ENCODE measurements at regions not wholly inside any gene's neighbourhood (a gene's known extent, or its start where the extent isn't known, plus 50 kb on each side); places are given as distances from the start of the nearest gene placed in this dataset.

DNA sequence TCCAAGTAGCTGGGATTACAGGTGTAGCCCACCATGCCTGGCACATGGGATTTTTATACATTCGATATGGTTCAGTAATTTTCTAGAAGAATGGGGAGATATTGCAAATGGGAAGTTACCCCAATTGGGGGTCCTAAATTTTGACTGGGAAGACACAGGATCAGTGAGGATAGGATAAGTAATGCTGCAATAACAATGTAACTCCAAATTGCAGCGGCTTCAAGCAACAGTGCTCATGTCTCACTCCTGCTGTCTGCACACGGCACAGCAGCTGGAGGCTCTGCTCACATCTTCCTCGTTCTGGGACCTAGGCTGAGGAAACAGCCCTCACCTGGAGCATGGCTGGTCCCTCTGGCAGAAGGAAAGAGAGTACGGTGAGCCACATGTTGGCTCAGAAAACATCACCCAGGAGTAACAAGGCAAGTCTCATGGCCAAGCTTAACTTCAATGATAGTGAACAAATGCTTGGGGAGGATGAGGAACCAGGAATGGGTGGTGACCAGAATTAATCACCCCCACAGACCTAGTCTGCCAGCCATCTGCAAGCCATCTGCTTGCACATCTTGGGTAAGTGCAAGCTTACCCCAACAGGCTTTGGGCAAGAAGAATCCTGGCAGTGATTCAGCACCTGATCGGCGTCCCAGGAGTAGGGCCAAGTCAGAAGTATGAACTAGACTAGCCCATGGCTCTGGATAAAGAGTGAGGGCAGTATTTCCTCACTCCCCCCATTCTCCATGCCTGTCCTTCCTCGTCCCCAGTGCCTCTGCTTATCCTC is 229.2 kb downstream of the COPRS start:
- no peaks in the 10 kb centered on the region for H3F3A ChIP-seq (ENCODE audit: low read depth)
- H3K4me2 ChIP-seq (ENCODE audit: low read depth, low read length, poor library complexity, severe bottlenecking) = no peak overlapping the region

DNA sequence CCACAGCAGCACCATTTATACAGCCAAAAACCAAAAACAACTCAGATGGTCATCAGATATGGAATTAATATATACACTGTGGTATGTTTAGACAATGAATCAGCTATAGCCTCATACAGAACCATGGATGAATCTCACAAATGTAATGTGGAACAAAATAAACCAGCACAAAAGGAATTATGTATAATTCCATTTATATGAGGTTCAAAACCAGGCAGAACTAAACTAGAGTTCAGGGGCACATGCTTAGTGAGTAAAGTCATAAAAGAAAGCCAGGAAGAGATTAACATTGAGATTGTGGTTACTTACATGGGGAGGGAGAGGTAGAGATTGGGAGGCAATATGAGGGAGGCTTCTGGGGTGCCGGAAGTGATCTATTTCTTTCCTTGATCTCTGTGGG is 231.1 kb downstream of the COPRS start:
- Histone ChIP-seq H4K20me1 (ENCODE audit: insufficient read depth, low read length, poor library complexity, severe bottlenecking) (no peaks in the 10 kb centered on the region), H3K9me3 (ENCODE audit: insufficient read depth, low read depth, low read length) (no peaks in the 10 kb centered on the region), H3K9me2 (replicated peaks; ENCODE audit: low read depth, low read length) (no peaks in the 10 kb centered on the region), H3K4me3 (ENCODE audit: low read length, poor library complexity, severe bottlenecking) (no peak overlapping the region), H3K27me3 (ENCODE audit: insufficient read depth, low read length, poor library complexity, severe bottlenecking) (no peaks in the 10 kb centered on the region), H3K9ac (ENCODE audit: low read depth, low read length, poor library complexity, severe bottlenecking) (no peak overlapping the region), H2AFZ (ENCODE audit: low read length) (no peak overlapping the region), H3K4me1 (ENCODE audit: insufficient read depth, low read length, poor library complexity, severe bottlenecking) (peaks cover 9% of the 10 kb centered on the region), H3K36me3 (ENCODE audit: insufficient read depth, low read length) (no peaks in the 10 kb centered on the region), H3F3A (ENCODE audit: low read depth) (no peaks in the 10 kb centered on the region), H3K79me2 (ENCODE audit: insufficient read depth, low read length) (no peaks in the 10 kb centered on the region), H3K4me2 (ENCODE audit: low read depth, low read length, poor library complexity, severe bottlenecking) (no peak overlapping the region)
- TF ChIP-seq EZH2phosphoT487 (IDR thresholded peaks at IDR 0.05; ENCODE audit: borderline replicate concordance) = no peak
- no peak for TF ChIP-seq CTCF (conservative IDR thresholded peaks at IDR 0.05; ENCODE audit: low read length)

More for the DNA sequence above, 229.2 kb downstream of the COPRS start:
- H3K4me1 ChIP-seq (ENCODE audit: insufficient read depth, low read length, poor library complexity, severe bottlenecking) = peaks cover 9% of the 10 kb centered on the region
- TF ChIP-seq EZH2phosphoT487 (IDR thresholded peaks at IDR 0.05; ENCODE audit: borderline replicate concordance) = no peak
- no peak for TF ChIP-seq CTCF (conservative IDR thresholded peaks at IDR 0.05; ENCODE audit: low read length)
- no peak overlapping the region for H3K4me3 ChIP-seq (ENCODE audit: low read length, poor library complexity, severe bottlenecking)
- H3K9ac ChIP-seq (ENCODE audit: low read depth, low read length, poor library complexity, severe bottlenecking) = no peak overlapping the region
- no peaks in the 10 kb centered on the region for H3K9me3 ChIP-seq (ENCODE audit: insufficient read depth, low read depth, low read length)
- no peaks in the 10 kb centered on the region for H3K36me3 ChIP-seq (ENCODE audit: insufficient read depth, low read length)
- no peaks in the 10 kb centered on the region for H3K79me2 ChIP-seq (ENCODE audit: insufficient read depth, low read length)
- H2AFZ ChIP-seq (ENCODE audit: low read length) = no peak overlapping the region
- H3K9me2 ChIP-seq (replicated peaks; ENCODE audit: low read depth, low read length) = no peaks in the 10 kb centered on the region
- H4K20me1 ChIP-seq (ENCODE audit: insufficient read depth, low read length, poor library complexity, severe bottlenecking) = no peaks in the 10 kb centered on the region
- no peaks in the 10 kb centered on the region for H3K27me3 ChIP-seq (ENCODE audit: insufficient read depth, low read length, poor library complexity, severe bottlenecking)

GRCh38 chr17:31623990-31624389 is 232.5 kb downstream of the RAB11FIP4 start:
- Histone ChIP-seq H3K4me3 (ENCODE audit: low read length, poor library complexity, severe bottlenecking) (no peak overlapping the region), H3K27me3 (ENCODE audit: insufficient read depth, low read length, poor library complexity, severe bottlenecking) (no peaks in the 10 kb centered on the region), H3K36me3 (ENCODE audit: insufficient read depth, low read length) (no peaks in the 10 kb centered on the region), H3F3A (ENCODE audit: low read depth) (no peaks in the 10 kb centered on the region), H4K20me1 (ENCODE audit: insufficient read depth, low read length, poor library complexity, severe bottlenecking) (no peaks in the 10 kb centered on the region), H2AFZ (ENCODE audit: low read length) (no peak overlapping the region), H3K4me2 (ENCODE audit: low read depth, low read length, poor library complexity, severe bottlenecking) (no peak overlapping the region), H3K4me1 (ENCODE audit: insufficient read depth, low read length, poor library complexity, severe bottlenecking) (peaks cover 9% of the 10 kb centered on the region), H3K9me3 (ENCODE audit: insufficient read depth, low read depth, low read length) (no peaks in the 10 kb centered on the region), H3K79me2 (ENCODE audit: insufficient read depth, low read length) (no peaks in the 10 kb centered on the region), H3K9ac (ENCODE audit: low read depth, low read length, poor library complexity, severe bottlenecking) (no peak overlapping the region), H3K9me2 (replicated peaks; ENCODE audit: low read depth, low read length) (no peaks in the 10 kb centered on the region)
- TF ChIP-seq CTCF (conservative IDR thresholded peaks at IDR 0.05; ENCODE audit: low read length) (no peak), EZH2phosphoT487 (IDR thresholded peaks at IDR 0.05; ENCODE audit: borderline replicate concordance) (no peak)

Data from Loucy (cell line).